Lung (tissue), 11 donors: ENCODE measurements at regions not wholly inside any gene's neighbourhood (a gene's known extent, or its start where the extent isn't known, plus 50 kb on each side); places are given as distances from the start of the nearest gene placed in this dataset.

ENCODE experiments used
- ATAC-seq: fragments of 200-7000 bp; cut with Tn5 transposase; one replicate; pipeline ENCODE4 v1.9.1; 2020; ENCODE audit warnings: moderate number of reproducible peaks; ENCODE audit not compliant: insufficient read depth, low FRiP score
- DNase-seq, 3 donors: peaks; one replicate each; pipeline ENCODE4 v3.0.0-alpha.2; 2013 to 2017
- H3K27ac ChIP-seq, 2 donors: one replicate each; pipeline ENCODE4 v1.5.1; 2013; ENCODE audit warnings: mild to moderate bottlenecking in 2 of 2, moderate library complexity in 2 of 2, control low read depth in 1 of 2, inconsistent platforms in 1 of 2, low read depth in 1 of 2, low read length in 1 of 2
- H3K27me3 ChIP-seq, 3 donors: one replicate each; pipeline ENCODE4 v1.5.1; 2013; ENCODE audit warnings: low read length in 2 of 3; ENCODE audit not compliant: control insufficient read depth in 3 of 3, insufficient read depth in 3 of 3
- H3K36me3 ChIP-seq, 4 donors: one replicate each; pipeline ENCODE4 v1.5.1; 2013; ENCODE audit warnings: low read length in 4 of 4, mild to moderate bottlenecking in 1 of 4, moderate library complexity in 1 of 4; ENCODE audit not compliant: control insufficient read depth in 4 of 4, insufficient read depth in 4 of 4
- H3K4me1 ChIP-seq, 5 donors: one replicate each; pipeline ENCODE4 v1.5.1; 2013; ENCODE audit warnings: low read length in 5 of 5, mild to moderate bottlenecking in 2 of 5, moderate library complexity in 1 of 5; ENCODE audit not compliant: control insufficient read depth in 5 of 5, insufficient read depth in 5 of 5
- H3K4me3 ChIP-seq: one replicate; pipeline ENCODE4 v1.5.1; 2013; ENCODE audit warnings: mild to moderate bottlenecking, control low read depth, moderate library complexity
- H3K9ac ChIP-seq, 2 donors: one replicate each; pipeline ENCODE4 v1.5.1; 2013; ENCODE audit warnings: low read length in 2 of 2, control low read depth in 1 of 2; ENCODE audit not compliant: insufficient read depth in 1 of 2
- H3K9me3 ChIP-seq, 4 donors: one replicate each; pipeline ENCODE4 v1.5.1; 2013; ENCODE audit warnings: low read length in 3 of 4, mild to moderate bottlenecking in 1 of 4, moderate library complexity in 1 of 4; ENCODE audit not compliant: control insufficient read depth in 4 of 4, insufficient read depth in 3 of 4
- CTCF ChIP-seq: IDR thresholded peaks from 2 replicates; pipeline ENCODE4 v1.5.1; 2012; ENCODE audit warnings: mild to moderate bottlenecking; ENCODE audit errors: control extremely low read depth, extremely low read depth
- WGBS, 2 donors: extraction: QIAGEN DNeasy Blood & Tissue Kit; methylation state at CpG; one replicate each; pipeline ENCODE4 v1.1.7; 2013; 5-methylcytosine and 5-hydroxymethylcytosine counted together
- donor health status: control.
- donor health status: control.
- donor health status: Bipolar disorder and iron deficiency.
- donor health status: healthy.
- donor health status: DM: yes; HTN: yes; CAD: no.

DNA sequence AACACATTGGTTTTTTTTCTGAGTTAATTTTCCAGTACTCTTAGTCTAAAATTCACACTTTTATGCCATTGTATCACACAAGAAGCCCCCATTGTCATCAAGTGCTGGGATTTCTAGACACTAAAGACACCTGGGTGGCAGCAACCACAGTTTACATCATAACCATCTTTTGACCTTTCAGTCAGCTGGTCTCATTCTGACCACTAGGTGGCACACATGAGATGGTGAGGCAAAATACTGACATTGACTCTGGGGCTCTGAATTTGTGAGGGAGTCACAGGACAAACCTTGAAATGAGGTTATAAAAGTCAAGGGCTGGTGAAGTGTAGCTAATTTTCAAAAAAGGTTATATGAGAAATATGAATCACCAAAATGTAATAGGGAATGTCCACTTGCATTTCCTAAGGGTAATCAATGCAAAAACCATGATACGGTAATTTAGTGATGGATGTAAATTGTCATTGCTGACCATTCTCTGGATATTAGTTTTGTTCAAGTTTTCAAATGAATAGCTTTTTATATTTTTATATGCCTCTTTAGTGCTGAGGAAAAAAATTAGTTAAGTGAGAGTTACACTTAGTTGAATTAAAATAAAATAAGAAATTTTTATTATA is 229.4 kb downstream of the DMAC1 start:
- Histone ChIP-seq H3K9ac (no peak overlapping the region), H3K4me1 (no peaks in the 10 kb centered on the region), H3K36me3 (no peaks in the 10 kb centered on the region), H3K27me3 (no peaks in the 10 kb centered on the region), H3K9me3 (no peaks in the 10 kb centered on the region), H3K4me3 (no peak overlapping the region), H3K27ac (no peak overlapping the region)
- ATAC-seq (no peak), DNase-seq (peak; percentile 19 to 41 (median 22))
- whole genome bisulfite sequencing, 2 donors = 95 to 98% methylated on average over 1 of the region's 1 CpG
- TF ChIP-seq CTCF = peak; percentile 71

- H3K27ac ChIP-seq = no peak overlapping the region
- H3K9ac ChIP-seq = no peak overlapping the region
- H3K4me1 ChIP-seq = no peaks in the 10 kb centered on the region
- no peaks in the 10 kb centered on the region for H3K36me3 ChIP-seq
- ATAC-seq (no peak), DNase-seq (no peak)
- no peaks in the 10 kb centered on the region for H3K27me3 ChIP-seq
- WGBS, 2 donors = 75 to 92% methylated on average over 2 of the region's 2 CpGs
- H3K4me3 ChIP-seq = no peak overlapping the region
- no peak for TF ChIP-seq CTCF
- no peaks in the 10 kb centered on the region for H3K9me3 ChIP-seq
Observed at GRCh38 chr9:7567687-7568086, 231.9 kb downstream of the DMAC1 start.

DNA sequence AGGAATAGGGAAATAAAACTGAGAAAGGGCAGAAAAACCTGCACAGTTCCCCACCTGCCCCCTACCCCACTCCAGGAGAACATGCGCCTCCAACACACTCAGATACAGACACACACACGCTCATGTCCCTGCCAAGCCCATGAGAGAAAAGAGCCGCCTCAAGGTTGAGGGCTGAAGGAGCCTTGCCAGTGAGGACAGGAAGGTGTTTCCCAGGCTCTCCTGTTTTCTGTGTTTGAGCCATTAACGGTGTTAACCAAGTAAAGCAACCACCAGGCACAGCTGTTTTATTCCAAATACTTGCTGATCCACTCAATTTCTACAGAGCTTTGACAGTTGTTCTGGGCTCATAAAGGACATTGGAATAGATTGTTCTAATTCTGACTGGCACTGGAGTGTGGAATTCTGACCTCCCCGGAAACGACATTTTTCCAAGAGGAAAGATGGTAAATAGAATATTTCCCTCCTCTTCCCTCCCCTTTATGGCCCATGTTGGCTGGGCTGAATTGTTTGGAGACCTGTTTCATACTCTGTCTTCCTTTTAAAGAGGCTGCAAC is 238.0 kb downstream of the DMAC1 start:
- Histone ChIP-seq H3K36me3 (no peaks in the 10 kb centered on the region), H3K4me1 (peaks cover 0 to 20% (median 0%) of the 10 kb centered on the region in 5 donors), H3K4me3 (no peak overlapping the region), H3K27ac (no peak overlapping the region), H3K9ac (no peak overlapping the region), H3K9me3 (no peaks in the 10 kb centered on the region), H3K27me3 (no peaks in the 10 kb centered on the region)
- no peak for DNase-seq
- TF ChIP-seq CTCF = no peak
- ATAC-seq = no peak
- WGBS, 2 donors = 79 to 86% methylated on average over 6 of the region's 6 CpGs
